Stromal cell of bone marrow (primary cell): ENCODE measurements at regions not wholly inside any gene's neighbourhood (a gene's known extent, or its start where the extent isn't known, plus 50 kb on each side); places are given as distances from the start of the nearest gene placed in this dataset.

Experiments
- DNase-seq: peaks from one replicate; pipeline ENCODE4 v3.0.0-alpha.2; 2012; ENCODE audit warnings: low read depth

- DNase-seq: no peak
Measured at GRCh38 chr2:215716956-215717355, 281.1 kb upstream of the FN1 start.

- peak; percentile 85 for DNase-seq
Measured at GRCh38 chr2:215712871-215713790, 277.3 kb upstream of the FN1 start.

- DNase-seq: no peak
Measured at GRCh38 chr2:215712219-215712868, 276.5 kb upstream of the FN1 start.

GRCh38 chr2:215711471-215712034, 275.7 kb upstream of the FN1 start:
- DNase-seq: peak; percentile 38

- no peak for DNase-seq
Measured at GRCh38 chr2:215707608-215708007, 271.7 kb upstream of the FN1 start.

GRCh38 chr2:215705771-215706361, 270.0 kb upstream of the FN1 start:
- DNase-seq: no peak

DNA sequence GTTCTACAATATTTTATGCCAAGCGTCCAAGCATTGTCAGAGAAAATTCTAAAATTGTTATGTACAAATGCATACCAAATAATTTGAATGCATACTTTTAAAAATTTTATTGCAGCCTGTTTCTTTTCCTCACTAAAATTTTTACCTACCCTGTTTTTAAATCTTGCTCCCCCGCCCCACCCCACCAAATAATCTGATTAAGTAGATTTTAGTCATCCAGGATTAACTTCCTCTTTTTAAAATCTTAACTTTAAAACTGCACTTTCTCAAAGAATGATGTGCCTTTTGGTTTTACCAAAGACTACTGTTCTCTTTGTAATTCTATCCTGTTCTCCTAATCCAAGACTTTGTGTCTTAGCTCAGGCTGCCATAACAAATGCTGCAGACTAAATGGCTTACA, 269.4 kb upstream of the FN1 start:
- DNase-seq: no peak

- DNase-seq: no peak
Measured at GRCh38 chr2:215702116-215702902, 266.4 kb upstream of the FN1 start.

- no peak for DNase-seq
Measured at GRCh38 chr2:215699700-215700538, 264.1 kb upstream of the FN1 start.

DNA sequence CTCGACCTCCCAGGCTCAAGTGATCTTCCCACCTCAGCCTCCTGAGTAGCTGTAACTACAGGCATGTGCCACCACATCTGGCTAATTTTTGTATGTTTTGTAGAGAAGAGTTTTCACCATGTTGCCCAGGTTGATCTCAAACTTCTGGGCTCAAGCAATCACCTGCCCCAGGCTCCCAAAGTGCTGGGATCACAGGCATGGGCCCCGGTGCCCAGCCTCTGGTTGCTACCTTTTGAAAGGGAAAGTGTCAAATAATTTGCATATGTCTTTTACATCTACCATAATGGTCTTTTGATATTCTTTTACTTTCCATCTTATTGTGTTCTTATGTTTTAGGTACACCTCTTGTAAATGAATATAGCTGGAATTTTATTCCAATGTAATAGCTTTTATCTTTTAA, 263.1 kb upstream of the FN1 start:
- DNase-seq: no peak

- DNase-seq: peak; percentile 97
Measured at GRCh38 chr2:215698566-215698965, 262.7 kb upstream of the FN1 start.

DNA sequence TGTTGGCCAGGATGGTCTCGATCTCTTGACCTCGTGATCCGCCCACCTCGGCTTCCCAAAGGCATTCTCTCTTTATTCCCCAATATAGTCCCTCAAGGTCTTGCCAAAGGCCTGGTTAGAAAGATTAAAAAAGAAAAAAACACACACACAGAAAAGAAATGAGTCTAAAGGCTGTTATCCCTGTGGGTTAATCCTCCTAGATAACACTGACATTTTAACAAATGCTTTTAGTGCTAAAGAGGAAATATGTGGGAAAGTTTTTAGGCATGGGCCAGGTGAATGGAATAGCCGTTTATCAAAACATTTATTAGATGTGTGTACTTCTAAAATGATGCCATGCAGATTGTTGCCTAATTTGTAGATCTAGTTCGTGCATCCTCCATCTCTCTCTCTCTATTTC, 261.6 kb upstream of the FN1 start:
- no peak for DNase-seq

DNA sequence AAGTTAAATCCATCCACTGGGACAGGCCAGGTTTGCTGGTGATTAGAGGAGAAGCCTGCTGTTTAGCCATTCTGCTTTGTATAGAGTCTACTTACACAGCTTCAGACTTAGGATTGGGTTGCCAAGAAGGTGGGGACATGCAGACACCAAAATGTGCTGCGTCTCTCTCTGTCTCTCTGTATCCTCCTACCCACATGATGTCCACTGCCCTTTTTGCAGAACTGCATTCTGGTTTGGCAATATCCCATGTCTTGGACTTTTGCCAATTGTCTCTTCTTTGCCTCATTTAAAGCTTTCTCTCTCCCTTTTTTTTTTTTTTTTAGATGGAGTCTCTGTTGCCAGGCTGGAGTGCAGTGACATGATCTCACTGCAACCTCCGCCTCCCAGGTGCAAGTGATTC, 261.1 kb upstream of the FN1 start:
- DNase-seq: no peak

GRCh38 chr2:215695861-215696260, 260.0 kb upstream of the FN1 start:
- DNase-seq: no peak

DNA sequence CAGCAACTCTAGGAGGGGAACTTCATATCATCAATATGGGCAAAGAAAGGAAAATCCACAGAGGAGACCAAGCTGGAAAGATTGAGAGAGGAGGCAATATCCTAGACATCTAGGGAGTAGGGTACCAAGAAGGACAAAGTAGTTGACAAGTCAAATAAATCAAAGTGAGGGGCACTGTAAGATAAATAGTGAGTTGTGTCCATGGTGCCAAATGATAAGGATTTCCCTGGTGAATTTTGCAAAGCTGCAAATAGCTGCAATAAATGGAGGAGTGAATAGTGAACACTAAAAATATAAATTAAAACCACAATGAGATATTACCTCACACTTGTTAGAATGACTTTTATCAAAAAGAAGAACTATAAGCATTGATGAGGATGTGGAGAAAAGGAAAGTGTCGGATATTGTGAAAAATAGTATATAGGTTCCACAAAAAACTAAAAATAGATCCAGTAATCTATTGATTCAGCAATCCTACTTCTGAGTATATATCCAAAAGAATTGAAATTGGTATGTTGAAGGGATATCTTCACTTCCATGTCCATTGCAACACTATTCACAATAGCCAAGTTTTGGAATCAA, 258.2 kb upstream of the FN1 start:
- DNase-seq: no peak

DNA sequence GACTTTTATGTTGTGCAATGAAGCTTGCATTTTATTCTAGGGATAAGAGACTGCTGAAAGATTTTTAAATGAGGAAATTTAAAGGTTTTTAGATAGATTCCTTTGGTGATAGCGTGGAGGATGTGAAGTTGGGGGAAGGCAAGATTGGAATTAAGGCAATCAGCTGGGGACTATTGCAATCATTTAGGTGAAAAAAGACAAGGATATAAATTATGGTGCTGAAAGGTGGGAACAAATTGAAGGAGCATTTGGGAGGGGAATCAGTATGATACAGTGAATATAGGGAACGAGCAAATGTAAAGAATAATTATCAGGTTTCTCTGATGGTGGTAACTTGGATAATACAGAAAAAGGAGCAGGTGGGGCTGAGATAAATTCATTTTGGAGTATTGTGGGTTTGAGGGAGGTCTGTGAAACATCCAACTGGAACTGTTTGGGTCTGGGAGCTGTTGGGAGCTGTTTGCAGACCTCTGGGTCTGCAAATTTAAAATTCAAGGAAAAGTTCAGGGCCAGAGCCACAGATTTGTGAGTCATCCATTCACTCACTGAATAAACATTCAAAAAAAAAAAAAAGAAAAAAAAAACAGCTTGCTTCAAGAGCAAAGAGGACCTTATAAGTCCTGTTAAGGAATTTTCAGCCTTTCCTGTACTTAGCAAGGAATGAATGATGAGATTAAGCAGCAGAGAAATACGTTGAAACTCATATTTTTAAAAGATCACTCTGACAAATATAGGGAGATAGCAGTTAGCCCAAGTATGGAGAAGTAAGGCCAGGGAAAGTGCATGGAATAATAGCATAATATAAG, 257.5 kb upstream of the FN1 start:
- DNase-seq: peak; percentile 70

- DNase-seq: no peak
Measured at GRCh38 chr2:215692387-215693079, 256.7 kb upstream of the FN1 start.

GRCh38 chr2:215691346-215691745, 255.5 kb upstream of the FN1 start:
- DNase-seq: no peak
